DOHH2 (cell line): ENCODE measurements at regions not wholly inside any gene's neighbourhood (a gene's known extent, or its start where the extent isn't known, plus 50 kb on each side); places are given as distances from the start of the nearest gene placed in this dataset.

Experiments
- EZH2phosphoT487 ChIP-seq: fragments of 200-600 bp; sonication (generic); IDR thresholded peaks from 2 replicates; pipeline ENCODE4 v1.6.1; 2017; ENCODE audit warnings: borderline replicate concordance, mild to moderate bottlenecking, antibody characterized with exemption, low read length, moderate library complexity, mixed read lengths
- TF ChIP-seq, protein P1 (sequence below): fragments of 200-600 bp; sonication (generic); IDR thresholded peaks from one replicate; pipeline ENCODE4 v1.5.1; 2014; ENCODE audit warnings: antibody characterized with exemption, mild to moderate bottlenecking, low read depth, low read length; ENCODE audit not compliant: poor library complexity, severe bottlenecking

GRCh38 chr9:89720696-89721175, 115.9 kb downstream of the GADD45G start:
- TF ChIP-seq, protein P1, sequence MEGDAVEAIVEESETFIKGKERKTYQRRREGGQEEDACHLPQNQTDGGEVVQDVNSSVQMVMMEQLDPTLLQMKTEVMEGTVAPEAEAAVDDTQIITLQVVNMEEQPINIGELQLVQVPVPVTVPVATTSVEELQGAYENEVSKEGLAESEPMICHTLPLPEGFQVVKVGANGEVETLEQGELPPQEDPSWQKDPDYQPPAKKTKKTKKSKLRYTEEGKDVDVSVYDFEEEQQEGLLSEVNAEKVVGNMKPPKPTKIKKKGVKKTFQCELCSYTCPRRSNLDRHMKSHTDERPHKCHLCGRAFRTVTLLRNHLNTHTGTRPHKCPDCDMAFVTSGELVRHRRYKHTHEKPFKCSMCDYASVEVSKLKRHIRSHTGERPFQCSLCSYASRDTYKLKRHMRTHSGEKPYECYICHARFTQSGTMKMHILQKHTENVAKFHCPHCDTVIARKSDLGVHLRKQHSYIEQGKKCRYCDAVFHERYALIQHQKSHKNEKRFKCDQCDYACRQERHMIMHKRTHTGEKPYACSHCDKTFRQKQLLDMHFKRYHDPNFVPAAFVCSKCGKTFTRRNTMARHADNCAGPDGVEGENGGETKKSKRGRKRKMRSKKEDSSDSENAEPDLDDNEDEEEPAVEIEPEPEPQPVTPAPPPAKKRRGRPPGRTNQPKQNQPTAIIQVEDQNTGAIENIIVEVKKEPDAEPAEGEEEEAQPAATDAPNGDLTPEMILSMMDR: no peak
- no peak for TF ChIP-seq EZH2phosphoT487
